ENCODE measurements at regions not wholly inside any gene's neighbourhood (a gene's known extent, or its start where the extent isn't known, plus 50 kb on each side); places are given as distances from the start of the nearest gene placed in this dataset.

GRCh38 chr7:126210707-126211106, 1042.0 kb downstream of the GRM8 start:
- ChIA-PET CTCF (no interaction called here), POLR2A (no interaction called here)
- no peak overlapping the region for H3K27ac ChIP-seq (ENCODE audit: low read depth, low read length)
- Mint-ChIP-seq H3K27me3 (no peaks in the 10 kb centered on the region), H3K36me3 (no peaks in the 10 kb centered on the region), H3K9me3 (peaks cover 0 to 7% (median 2%) of the 10 kb centered on the region in 5 donors), H3K4me3 (no peak overlapping the region), H3K27ac (no peak overlapping the region), H3K4me1 (no peaks in the 10 kb centered on the region)
- no peaks in the 10 kb centered on the region for H3K4me1 ChIP-seq (ENCODE audit: insufficient read depth, low read length)
- no peak overlapping the region for H3K4me3 ChIP-seq (ENCODE audit: low read length)
- H3K9me3 ChIP-seq (ENCODE audit: low read length): no peaks in the 10 kb centered on the region
- no peak for DNase-seq
- no peaks in the 10 kb centered on the region for H3K27me3 ChIP-seq (ENCODE audit: insufficient read depth, low read length, poor library complexity, severe bottlenecking)
- H3K36me3 ChIP-seq (ENCODE audit: insufficient read depth, low read length): no peaks in the 10 kb centered on the region

GRCh38 chr7:126203185-126203584, 1049.6 kb downstream of the GRM8 start:
- CTCF ChIA-PET: no interaction called here

GRCh38 chr7:126202177-126202576, 1050.6 kb downstream of the GRM8 start:
- Mint-ChIP-seq H3K4me3 (no peak overlapping the region), H3K27ac (no peak overlapping the region), H3K9me3 (peaks cover 0 to 22% (median 3%) of the 10 kb centered on the region in 5 donors), H3K36me3 (no peaks in the 10 kb centered on the region), H3K4me1 (no peaks in the 10 kb centered on the region), H3K27me3 (no peaks in the 10 kb centered on the region)
- no peaks in the 10 kb centered on the region for H3K4me1 ChIP-seq (ENCODE audit: insufficient read depth, low read length)
- no peak overlapping the region for H3K27ac ChIP-seq (ENCODE audit: low read depth, low read length)
- CTCF ChIA-PET: no interaction called here
- POLR2A ChIA-PET: no interaction called here
- H3K9me3 ChIP-seq (ENCODE audit: low read length): no peaks in the 10 kb centered on the region
- H3K27me3 ChIP-seq (ENCODE audit: insufficient read depth, low read length, poor library complexity, severe bottlenecking): no peaks in the 10 kb centered on the region
- H3K36me3 ChIP-seq (ENCODE audit: insufficient read depth, low read length): no peaks in the 10 kb centered on the region
- DNase-seq: no peak
- no peak overlapping the region for H3K4me3 ChIP-seq (ENCODE audit: low read length)

More at GRCh38 chr7:126203185-126203584, 1049.6 kb downstream of the GRM8 start:
- Mint-ChIP-seq H3K4me3 (no peak overlapping the region), H3K4me1 (no peaks in the 10 kb centered on the region), H3K27me3 (no peaks in the 10 kb centered on the region), H3K9me3 (peaks cover 0 to 21% (median 3%) of the 10 kb centered on the region in 5 donors), H3K36me3 (no peaks in the 10 kb centered on the region), H3K27ac (no peak overlapping the region)
- no peaks in the 10 kb centered on the region for H3K27me3 ChIP-seq (ENCODE audit: insufficient read depth, low read length, poor library complexity, severe bottlenecking)
- H3K4me1 ChIP-seq (ENCODE audit: insufficient read depth, low read length): no peaks in the 10 kb centered on the region
- no peaks in the 10 kb centered on the region for H3K9me3 ChIP-seq (ENCODE audit: low read length)
- POLR2A ChIA-PET: no interaction called here
- H3K36me3 ChIP-seq (ENCODE audit: insufficient read depth, low read length): no peaks in the 10 kb centered on the region
- no peak for DNase-seq
- H3K4me3 ChIP-seq (ENCODE audit: low read length): no peak overlapping the region
- no peak overlapping the region for H3K27ac ChIP-seq (ENCODE audit: low read depth, low read length)

- H3K27ac Mint-ChIP-seq: no peak overlapping the region
- DNase-seq: no peak
- no peaks in the 10 kb centered on the region for H3K4me1 ChIP-seq (ENCODE audit: insufficient read depth, low read length)
- no peaks in the 10 kb centered on the region for H3K27me3 Mint-ChIP-seq
- peaks cover 3 to 34% (median 10%) of the 10 kb centered on the region in 5 donors for H3K9me3 Mint-ChIP-seq
- H3K4me1 Mint-ChIP-seq: no peaks in the 10 kb centered on the region
- POLR2A ChIA-PET: no interaction called here
- no peaks in the 10 kb centered on the region for H3K36me3 ChIP-seq (ENCODE audit: insufficient read depth, low read length)
- H3K4me3 Mint-ChIP-seq: no peak overlapping the region
- CTCF ChIA-PET: no interaction called here
- no peak overlapping the region for H3K27ac ChIP-seq (ENCODE audit: low read depth, low read length)
- no peak overlapping the region for H3K4me3 ChIP-seq (ENCODE audit: low read length)
- no peaks in the 10 kb centered on the region for H3K9me3 ChIP-seq (ENCODE audit: low read length)
- no peaks in the 10 kb centered on the region for H3K36me3 Mint-ChIP-seq
- H3K27me3 ChIP-seq (ENCODE audit: insufficient read depth, low read length, poor library complexity, severe bottlenecking): no peaks in the 10 kb centered on the region
Observed at GRCh38 chr7:126185959-126186580, 1066.7 kb downstream of the GRM8 start.

GRCh38 chr7:126179916-126180315, 1072.8 kb downstream of the GRM8 start:
- H3K27me3 ChIP-seq (ENCODE audit: insufficient read depth, low read length, poor library complexity, severe bottlenecking): no peaks in the 10 kb centered on the region
- no peaks in the 10 kb centered on the region for H3K27me3 Mint-ChIP-seq
- ChIA-PET POLR2A (no interaction called here), CTCF (no interaction called here)
- H3K4me1 ChIP-seq (ENCODE audit: insufficient read depth, low read length): no peaks in the 10 kb centered on the region
- no peak overlapping the region for H3K27ac Mint-ChIP-seq
- H3K36me3 Mint-ChIP-seq: no peaks in the 10 kb centered on the region
- H3K4me1 Mint-ChIP-seq: no peaks in the 10 kb centered on the region
- H3K27ac ChIP-seq (ENCODE audit: low read depth, low read length): no peak overlapping the region
- H3K36me3 ChIP-seq (ENCODE audit: insufficient read depth, low read length): no peaks in the 10 kb centered on the region
- H3K4me3 ChIP-seq (ENCODE audit: low read length): no peak overlapping the region
- no peaks in the 10 kb centered on the region for H3K9me3 ChIP-seq (ENCODE audit: low read length)
- H3K9me3 Mint-ChIP-seq: peaks cover 2 to 30% (median 11%) of the 10 kb centered on the region in 5 donors
- no peak for DNase-seq
- H3K4me3 Mint-ChIP-seq: no peak overlapping the region

GRCh38 chr7:126178865-126179264, 1073.9 kb downstream of the GRM8 start:
- H3K4me3 ChIP-seq (ENCODE audit: low read length): no peak overlapping the region
- no peaks in the 10 kb centered on the region for H3K4me1 ChIP-seq (ENCODE audit: insufficient read depth, low read length)
- no peaks in the 10 kb centered on the region for H3K36me3 ChIP-seq (ENCODE audit: insufficient read depth, low read length)
- no peaks in the 10 kb centered on the region for H3K9me3 ChIP-seq (ENCODE audit: low read length)
- ChIA-PET CTCF (no interaction called here), POLR2A (no interaction called here)
- Mint-ChIP-seq H3K4me1 (no peaks in the 10 kb centered on the region), H3K27ac (no peak overlapping the region), H3K36me3 (no peaks in the 10 kb centered on the region), H3K9me3 (peaks cover 3 to 27% (median 11%) of the 10 kb centered on the region in 5 donors), H3K4me3 (no peak overlapping the region), H3K27me3 (no peaks in the 10 kb centered on the region)
- no peaks in the 10 kb centered on the region for H3K27me3 ChIP-seq (ENCODE audit: insufficient read depth, low read length, poor library complexity, severe bottlenecking)
- H3K27ac ChIP-seq (ENCODE audit: low read depth, low read length): no peak overlapping the region
- DNase-seq: no peak

GRCh38 chr7:126177782-126178181, 1075.0 kb downstream of the GRM8 start:
- CTCF ChIA-PET: no interaction called here

GRCh38 chr7:126166645-126167044, 1086.1 kb downstream of the GRM8 start:
- Mint-ChIP-seq H3K4me3 (no peak overlapping the region), H3K36me3 (no peaks in the 10 kb centered on the region), H3K4me1 (no peaks in the 10 kb centered on the region), H3K27me3 (no peaks in the 10 kb centered on the region), H3K9me3 (peaks cover 0 to 18% (median 4%) of the 10 kb centered on the region in 5 donors), H3K27ac (no peak overlapping the region)
- no peak overlapping the region for H3K4me3 ChIP-seq (ENCODE audit: low read length)
- H3K4me1 ChIP-seq (ENCODE audit: insufficient read depth, low read length): no peaks in the 10 kb centered on the region
- H3K27me3 ChIP-seq (ENCODE audit: insufficient read depth, low read length, poor library complexity, severe bottlenecking): no peaks in the 10 kb centered on the region
- no peaks in the 10 kb centered on the region for H3K9me3 ChIP-seq (ENCODE audit: low read length)
- POLR2A ChIA-PET: no interaction called here
- DNase-seq: no peak
- H3K27ac ChIP-seq (ENCODE audit: low read depth, low read length): no peak overlapping the region
- H3K36me3 ChIP-seq (ENCODE audit: insufficient read depth, low read length): no peaks in the 10 kb centered on the region
- CTCF ChIA-PET: no interaction called here

More at GRCh38 chr7:126177782-126178181, 1075.0 kb downstream of the GRM8 start:
- no peaks in the 10 kb centered on the region for H3K4me1 Mint-ChIP-seq
- no peaks in the 10 kb centered on the region for H3K9me3 ChIP-seq (ENCODE audit: low read length)
- POLR2A ChIA-PET: no interaction called here
- no peak for DNase-seq
- H3K27ac Mint-ChIP-seq: no peak overlapping the region
- no peaks in the 10 kb centered on the region for H3K36me3 Mint-ChIP-seq
- no peaks in the 10 kb centered on the region for H3K36me3 ChIP-seq (ENCODE audit: insufficient read depth, low read length)
- peaks cover 2 to 20% (median 11%) of the 10 kb centered on the region in 5 donors for H3K9me3 Mint-ChIP-seq
- no peaks in the 10 kb centered on the region for H3K27me3 Mint-ChIP-seq
- H3K4me3 Mint-ChIP-seq: no peak overlapping the region
- no peak overlapping the region for H3K4me3 ChIP-seq (ENCODE audit: low read length)
- no peaks in the 10 kb centered on the region for H3K27me3 ChIP-seq (ENCODE audit: insufficient read depth, low read length, poor library complexity, severe bottlenecking)
- no peak overlapping the region for H3K27ac ChIP-seq (ENCODE audit: low read depth, low read length)
- H3K4me1 ChIP-seq (ENCODE audit: insufficient read depth, low read length): no peaks in the 10 kb centered on the region

- Mint-ChIP-seq H3K4me3 (no peak overlapping the region), H3K4me1 (no peaks in the 10 kb centered on the region), H3K9me3 (peaks cover 2 to 18% (median 9%) of the 10 kb centered on the region in 5 donors), H3K27ac (no peak overlapping the region), H3K36me3 (no peaks in the 10 kb centered on the region), H3K27me3 (no peaks in the 10 kb centered on the region)
- H3K4me1 ChIP-seq (ENCODE audit: insufficient read depth, low read length): no peaks in the 10 kb centered on the region
- no peaks in the 10 kb centered on the region for H3K9me3 ChIP-seq (ENCODE audit: low read length)
- H3K36me3 ChIP-seq (ENCODE audit: insufficient read depth, low read length): no peaks in the 10 kb centered on the region
- ChIA-PET POLR2A (no interaction called here), CTCF (no interaction called here)
- no peaks in the 10 kb centered on the region for H3K27me3 ChIP-seq (ENCODE audit: insufficient read depth, low read length, poor library complexity, severe bottlenecking)
- no peak overlapping the region for H3K4me3 ChIP-seq (ENCODE audit: low read length)
- no peak overlapping the region for H3K27ac ChIP-seq (ENCODE audit: low read depth, low read length)
- DNase-seq: no peak
Observed at GRCh38 chr7:126163647-126164046, 1089.1 kb downstream of the GRM8 start.
